Neuron (in vitro differentiated cells): ENCODE measurements at regions not wholly inside any gene's neighbourhood (a gene's known extent, or its start where the extent isn't known, plus 50 kb on each side); places are given as distances from the start of the nearest gene placed in this dataset.
"Not testable (repeated sequence)": the region's sequence is repeated elsewhere in the genome, so short reads cannot be mapped to it uniquely, and the experiment has no call there.

Experiments used
- H2AFZ ChIP-seq: one replicate; pipeline ENCODE4 v1.6.1; 2013; ENCODE audit warnings: low read depth, mild to moderate bottlenecking, inconsistent platforms, low read length, moderate library complexity
- H3K27me3 ChIP-seq: one replicate; pipeline ENCODE4 v1.6.1; 2013; ENCODE audit warnings: low read length; ENCODE audit not compliant: insufficient read depth
- H3K36me3 ChIP-seq: one replicate; pipeline ENCODE4 v1.6.1; 2013; ENCODE audit warnings: low read length; ENCODE audit not compliant: insufficient read depth
- H3K4me1 ChIP-seq: one replicate; pipeline ENCODE4 v1.6.1; 2013; ENCODE audit warnings: low read length; ENCODE audit not compliant: insufficient read depth
- H3K4me3 ChIP-seq: 2 replicates; pipeline ENCODE4 v1.5.1; 2013; ENCODE audit warnings: mild to moderate bottlenecking, low read length, moderate library complexity
- H3K9me3 ChIP-seq: one replicate; pipeline ENCODE4 v1.6.1; 2013; ENCODE audit warnings: low read length

DNA sequence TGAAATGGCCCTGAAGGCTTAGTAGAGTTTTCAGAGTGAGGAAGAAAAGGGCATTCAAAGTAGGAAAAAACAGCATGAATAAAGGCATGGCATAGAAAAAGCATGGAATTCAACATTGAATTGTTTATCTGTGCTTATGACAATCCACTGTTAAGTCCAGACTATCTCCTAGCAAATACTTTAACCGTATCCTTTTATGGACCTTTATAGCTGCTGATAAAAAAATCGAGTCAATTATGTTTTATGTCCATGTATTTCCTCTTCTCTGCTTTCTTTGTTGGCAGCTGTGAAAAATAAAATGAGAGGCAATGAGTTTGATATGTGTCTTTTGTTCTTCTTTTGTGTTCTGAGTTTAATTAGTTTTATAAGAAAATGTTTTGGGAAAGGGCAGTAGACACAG is 70.4 kb downstream of the TDRD15 start:
- Histone ChIP-seq H3K27me3 (no peaks in the 10 kb centered on the region), H2AFZ (peak overlapping the region; percentile 38), H3K4me1 (peaks cover 12% of the 10 kb centered on the region), H3K36me3 (no peaks in the 10 kb centered on the region), H3K9me3 (no peaks in the 10 kb centered on the region), H3K4me3 (no peak overlapping the region)

DNA sequence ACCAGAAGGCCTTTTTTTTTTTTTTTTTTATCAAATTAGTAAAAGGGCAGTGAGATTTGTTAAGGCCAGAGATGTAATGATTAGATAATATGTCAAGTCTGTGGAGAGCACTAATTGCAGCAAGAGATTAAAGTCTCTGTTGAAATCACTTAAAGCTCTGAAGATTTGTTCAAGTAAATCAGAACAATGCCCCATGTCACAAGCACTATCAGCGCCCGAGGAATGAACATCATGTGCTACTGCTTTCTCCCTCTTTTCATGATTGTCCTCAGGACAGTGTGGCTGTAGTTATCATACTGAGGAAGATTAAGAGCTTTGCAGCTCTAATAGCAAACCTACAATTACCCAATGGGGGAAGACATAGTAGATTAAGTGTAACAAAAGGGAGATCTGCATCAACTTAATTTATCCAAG is 71.1 kb downstream of the TDRD15 start:
- Histone ChIP-seq H3K27me3 (no peaks in the 10 kb centered on the region), H3K36me3 (no peaks in the 10 kb centered on the region), H3K4me1 (peaks cover 12% of the 10 kb centered on the region), H3K4me3 (no peak overlapping the region), H3K9me3 (no peaks in the 10 kb centered on the region), H2AFZ (peak overlapping the region; percentile 38)

DNA sequence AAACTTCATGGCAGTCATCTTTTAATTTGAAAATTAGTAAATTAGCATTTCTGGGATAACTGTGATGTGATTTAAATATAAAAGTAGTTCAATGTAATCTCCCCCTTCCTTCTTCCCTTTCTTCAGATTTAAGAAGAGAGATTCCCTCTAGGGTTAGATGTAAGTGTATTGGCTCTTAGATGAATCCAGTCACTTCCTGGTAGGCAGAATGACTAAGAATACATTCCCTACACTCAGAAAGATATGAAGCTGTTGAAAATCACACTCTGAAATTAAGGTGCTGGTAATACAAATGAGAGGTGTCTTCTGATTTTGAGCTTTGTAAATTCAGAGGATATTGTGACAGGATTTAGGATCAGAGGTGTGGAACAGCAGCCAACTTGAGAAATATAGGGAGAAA is 71.6 kb downstream of the TDRD15 start:
- no peak overlapping the region for H3K4me3 ChIP-seq
- H3K27me3 ChIP-seq: no peaks in the 10 kb centered on the region
- no peaks in the 10 kb centered on the region for H3K36me3 ChIP-seq
- peaks cover 12% of the 10 kb centered on the region for H3K4me1 ChIP-seq
- no peak overlapping the region for H2AFZ ChIP-seq
- H3K9me3 ChIP-seq: no peaks in the 10 kb centered on the region

DNA sequence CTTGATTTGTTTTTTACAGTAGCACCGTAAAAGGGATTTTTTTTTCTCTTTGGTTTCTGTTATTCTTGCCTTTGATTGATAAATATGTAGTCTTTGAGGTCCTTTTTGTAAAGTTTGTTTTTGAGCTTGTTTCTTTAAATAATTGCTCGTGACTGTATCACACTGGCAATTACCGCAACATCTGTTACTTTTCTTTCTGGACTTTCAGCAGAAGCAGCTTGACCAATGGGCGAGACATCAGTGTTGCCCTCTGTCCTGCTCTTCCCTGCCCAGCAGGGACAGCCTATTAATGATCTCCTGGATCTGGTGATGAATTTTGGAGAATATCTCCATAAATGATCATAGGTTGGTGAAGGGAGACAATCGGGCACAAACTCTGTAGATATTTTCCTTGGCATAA is 74.9 kb downstream of the TDRD15 start:
- no peaks in the 10 kb centered on the region for H3K9me3 ChIP-seq
- peaks cover 12% of the 10 kb centered on the region for H3K4me1 ChIP-seq
- H3K36me3 ChIP-seq: no peaks in the 10 kb centered on the region
- H2AFZ ChIP-seq: no peak overlapping the region
- H3K27me3 ChIP-seq: no peaks in the 10 kb centered on the region
- no peak overlapping the region for H3K4me3 ChIP-seq

DNA sequence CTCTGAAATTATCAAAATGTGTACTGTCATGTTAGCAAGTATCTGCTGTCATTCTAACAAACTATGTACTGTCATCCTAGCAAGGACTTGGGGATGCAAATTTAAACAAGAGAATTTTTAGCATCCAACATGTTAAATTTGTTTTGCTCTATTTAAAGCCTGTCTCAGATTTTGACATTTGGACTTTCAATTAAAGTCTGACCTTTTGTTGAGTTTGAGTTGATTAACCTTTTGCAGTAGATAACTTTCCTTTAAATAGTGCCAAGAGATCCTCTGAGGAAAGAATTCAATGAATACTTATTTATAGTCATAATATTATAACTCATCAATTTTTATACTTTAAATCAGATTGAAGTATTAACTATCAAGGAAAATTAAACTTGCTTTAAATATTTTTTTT is 80.2 kb downstream of the TDRD15 start:
- Histone ChIP-seq H3K4me3 (no peak overlapping the region), H3K36me3 (no peaks in the 10 kb centered on the region), H3K9me3 (no peaks in the 10 kb centered on the region), H2AFZ (no peak overlapping the region), H3K4me1 (no peaks in the 10 kb centered on the region), H3K27me3 (no peaks in the 10 kb centered on the region)

DNA sequence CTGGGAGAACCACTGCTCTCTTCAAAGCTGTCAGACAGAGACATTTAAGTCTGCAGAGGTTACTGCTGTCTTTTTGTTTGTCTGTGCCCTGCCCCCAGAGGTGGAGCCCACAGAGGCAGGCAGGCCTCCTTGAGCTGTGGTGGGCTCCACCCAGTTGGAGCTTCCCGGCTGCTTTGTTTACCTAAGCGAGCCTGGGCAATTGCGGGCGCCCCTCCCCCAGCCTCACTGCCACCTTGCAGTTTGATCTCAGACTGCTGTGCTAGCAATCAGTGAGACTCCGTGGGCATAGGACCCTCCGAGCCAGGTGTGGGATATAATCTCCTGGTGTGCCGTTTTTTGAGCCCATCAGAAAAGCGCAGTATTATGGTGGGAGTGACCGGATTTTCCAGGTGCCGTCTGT is 90.3 kb downstream of the TDRD15 start:
- H3K27me3 ChIP-seq, H3K4me1 ChIP-seq, H3K4me3 ChIP-seq, H2AFZ ChIP-seq, H3K36me3 ChIP-seq, H3K9me3 ChIP-seq: not testable (repeated sequence)

DNA sequence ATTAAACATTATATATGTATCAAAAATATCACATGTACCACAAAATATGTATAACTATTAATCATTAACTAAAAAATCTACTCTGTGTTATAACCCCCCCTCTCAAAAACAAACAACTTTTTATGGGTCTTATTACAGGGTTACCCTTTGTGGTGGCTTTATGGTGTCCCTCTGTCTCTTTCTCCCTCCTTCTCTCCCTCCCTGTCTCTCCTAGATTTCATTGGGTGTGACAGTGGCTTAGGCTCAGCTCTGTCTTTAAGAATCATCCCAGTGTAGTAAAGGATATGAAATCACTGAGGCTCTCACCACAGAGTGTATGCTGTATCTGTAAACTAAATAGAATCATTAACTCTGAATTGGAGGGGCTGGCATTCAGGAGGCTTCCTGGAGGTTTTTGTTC is 93.7 kb downstream of the TDRD15 start:
- Histone ChIP-seq H3K36me3 (no peaks in the 10 kb centered on the region), H3K4me1 (no peaks in the 10 kb centered on the region), H3K4me3 (no peak overlapping the region), H2AFZ (no peak overlapping the region), H3K27me3 (no peaks in the 10 kb centered on the region), H3K9me3 (no peaks in the 10 kb centered on the region)

DNA sequence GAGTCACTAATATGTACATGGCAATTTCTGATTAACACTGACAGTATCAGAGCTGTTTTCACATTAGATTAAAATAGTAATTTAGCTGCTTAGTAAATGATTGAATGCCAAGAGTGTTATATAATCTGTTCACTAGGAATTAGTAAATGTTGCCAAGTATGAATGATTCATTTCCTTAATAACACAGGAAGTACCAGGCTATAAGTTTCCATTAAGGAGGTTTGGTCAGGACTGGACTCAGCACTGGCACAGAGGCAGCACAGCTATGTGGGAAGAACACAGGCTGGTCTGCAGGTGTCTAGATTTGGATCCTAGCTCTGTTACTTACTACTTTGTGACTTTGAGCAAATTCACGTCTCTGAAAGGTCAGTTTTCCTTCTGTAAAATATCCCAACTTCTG is 97.2 kb downstream of the TDRD15 start:
- no peaks in the 10 kb centered on the region for H3K27me3 ChIP-seq
- no peak overlapping the region for H2AFZ ChIP-seq
- H3K4me3 ChIP-seq: no peak overlapping the region
- H3K36me3 ChIP-seq: no peaks in the 10 kb centered on the region
- H3K9me3 ChIP-seq: no peaks in the 10 kb centered on the region
- H3K4me1 ChIP-seq: no peaks in the 10 kb centered on the region

DNA sequence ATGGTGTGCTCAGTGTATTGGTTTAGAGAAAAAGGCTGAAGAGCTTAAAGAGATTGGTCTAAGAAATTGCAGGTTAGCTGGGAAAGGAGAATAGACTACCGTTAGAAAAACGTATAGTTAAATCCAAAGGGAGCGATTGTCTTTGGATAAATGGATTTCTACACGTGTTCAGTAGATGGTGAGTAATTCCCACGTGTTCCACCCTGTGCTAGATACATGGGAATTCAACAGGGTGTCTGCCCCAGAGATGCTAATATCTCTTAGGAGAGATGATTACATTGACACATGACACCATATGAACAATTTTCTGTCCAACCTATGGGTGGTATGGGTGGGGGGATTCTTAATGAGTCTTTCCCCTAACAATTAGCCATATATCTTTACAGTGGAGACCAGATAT is 99.8 kb downstream of the TDRD15 start:
- Histone ChIP-seq H3K4me1 (no peaks in the 10 kb centered on the region), H2AFZ (no peak overlapping the region), H3K4me3 (no peak overlapping the region), H3K9me3 (no peaks in the 10 kb centered on the region), H3K27me3 (no peaks in the 10 kb centered on the region), H3K36me3 (no peaks in the 10 kb centered on the region)

DNA sequence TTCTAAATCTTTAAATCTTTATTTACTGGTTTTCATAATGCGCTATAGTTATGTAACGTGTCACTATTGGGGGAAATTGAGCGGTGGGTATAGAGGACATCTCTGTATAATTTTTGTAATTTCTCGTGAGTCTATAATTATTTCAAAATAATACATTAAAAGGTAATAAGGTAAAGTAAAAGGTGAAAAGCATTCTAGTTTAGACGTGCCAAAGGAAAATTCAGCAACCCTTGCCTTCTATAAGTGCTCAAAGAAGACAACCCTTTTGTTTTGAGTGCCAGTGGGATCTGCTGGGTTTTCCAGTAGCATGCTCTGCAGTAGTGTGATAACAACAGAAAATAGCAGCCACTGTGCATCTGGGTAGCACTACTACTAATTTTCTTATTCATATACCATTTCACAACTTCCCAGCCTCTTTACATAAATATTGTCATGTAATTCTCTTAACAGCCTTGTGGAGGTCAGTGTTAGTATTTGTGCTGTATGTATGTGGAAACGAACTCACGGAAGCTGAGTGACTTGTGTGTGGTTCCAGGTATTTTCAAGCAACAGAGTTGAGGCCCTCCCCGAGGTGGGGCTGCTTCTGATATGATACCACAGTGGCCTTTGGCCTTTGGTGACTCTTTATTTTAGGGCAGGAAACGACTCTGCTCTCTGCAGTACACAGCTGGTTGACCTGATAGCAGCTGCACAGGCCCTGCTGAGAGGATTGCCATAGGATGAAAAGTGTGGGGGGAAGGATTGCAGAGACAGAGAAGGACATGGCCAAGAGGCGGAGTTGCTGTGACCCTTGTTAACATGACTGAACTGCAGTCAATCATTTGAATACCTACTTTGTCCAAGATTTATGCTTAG is 104.5 kb downstream of the TDRD15 start:
- no peak overlapping the region for H2AFZ ChIP-seq
- no peaks in the 10 kb centered on the region for H3K9me3 ChIP-seq
- no peaks in the 10 kb centered on the region for H3K4me1 ChIP-seq
- H3K4me3 ChIP-seq: no peak overlapping the region
- H3K27me3 ChIP-seq: no peaks in the 10 kb centered on the region
- no peaks in the 10 kb centered on the region for H3K36me3 ChIP-seq

DNA sequence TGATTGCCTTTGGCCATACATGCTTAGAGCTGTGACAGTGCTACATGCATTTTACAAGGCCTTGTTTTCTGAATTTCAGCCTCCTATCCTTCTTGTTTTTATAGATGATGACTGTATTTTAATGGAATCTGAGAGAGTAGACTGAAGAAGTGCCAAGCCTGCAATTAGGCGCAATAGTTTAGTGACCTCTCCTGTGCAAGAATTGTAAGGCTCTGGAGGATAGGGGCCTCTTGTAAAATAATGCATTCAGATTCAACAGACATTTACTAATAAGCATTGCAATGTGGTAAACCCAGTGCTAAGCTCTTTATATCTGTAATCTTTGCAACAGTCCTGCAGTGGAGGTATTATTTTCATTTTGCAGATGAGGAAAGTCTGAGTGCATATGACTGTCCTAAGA is 105.5 kb downstream of the TDRD15 start:
- H2AFZ ChIP-seq: no peak overlapping the region
- no peaks in the 10 kb centered on the region for H3K36me3 ChIP-seq
- no peaks in the 10 kb centered on the region for H3K9me3 ChIP-seq
- H3K4me3 ChIP-seq: no peak overlapping the region
- H3K27me3 ChIP-seq: no peaks in the 10 kb centered on the region
- H3K4me1 ChIP-seq: no peaks in the 10 kb centered on the region

DNA sequence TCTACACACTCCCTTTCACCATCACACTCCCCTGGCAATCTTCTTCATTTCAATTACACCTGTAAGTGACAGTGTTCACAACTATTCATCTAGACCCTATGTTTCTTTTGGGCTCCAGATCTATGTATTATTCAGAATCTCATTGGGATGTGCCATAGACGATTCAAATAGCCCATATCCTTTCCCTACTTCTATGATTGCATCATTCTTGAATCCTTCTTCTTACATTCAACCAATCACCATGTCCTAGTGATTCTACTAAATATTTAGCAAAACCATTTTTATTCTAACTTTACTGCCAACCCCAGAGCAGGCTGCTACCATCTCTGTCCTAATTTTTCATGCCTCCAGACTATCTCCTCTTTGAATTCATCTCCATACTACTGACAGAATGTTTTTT is 106.4 kb downstream of the TDRD15 start:
- Histone ChIP-seq H3K27me3 (no peaks in the 10 kb centered on the region), H3K9me3 (no peaks in the 10 kb centered on the region), H3K4me3 (no peak overlapping the region), H2AFZ (no peak overlapping the region), H3K36me3 (no peaks in the 10 kb centered on the region), H3K4me1 (no peaks in the 10 kb centered on the region)

DNA sequence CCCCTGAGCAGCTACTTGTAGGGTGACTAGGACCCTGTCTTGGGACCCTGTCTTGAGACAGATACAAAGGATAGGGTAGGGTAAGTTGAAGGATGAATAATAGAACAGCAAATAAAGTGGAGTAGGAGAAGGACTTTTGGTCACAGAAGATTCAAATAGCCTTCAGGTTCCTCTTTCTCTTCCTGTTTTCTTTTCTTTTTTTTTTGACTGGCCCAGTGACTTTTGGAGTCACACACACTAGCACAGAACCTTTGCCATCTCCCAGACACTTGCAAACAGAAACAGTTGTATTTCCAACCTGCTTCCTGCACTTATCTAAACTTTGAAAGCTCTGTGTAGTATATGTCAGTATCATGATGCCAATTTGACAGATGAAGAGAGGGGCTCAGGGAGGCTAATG is 108.2 kb downstream of the TDRD15 start:
- Histone ChIP-seq H3K4me3 (no peak overlapping the region), H3K36me3 (no peaks in the 10 kb centered on the region), H3K27me3 (no peaks in the 10 kb centered on the region), H3K9me3 (no peaks in the 10 kb centered on the region), H3K4me1 (no peaks in the 10 kb centered on the region), H2AFZ (no peak overlapping the region)

DNA sequence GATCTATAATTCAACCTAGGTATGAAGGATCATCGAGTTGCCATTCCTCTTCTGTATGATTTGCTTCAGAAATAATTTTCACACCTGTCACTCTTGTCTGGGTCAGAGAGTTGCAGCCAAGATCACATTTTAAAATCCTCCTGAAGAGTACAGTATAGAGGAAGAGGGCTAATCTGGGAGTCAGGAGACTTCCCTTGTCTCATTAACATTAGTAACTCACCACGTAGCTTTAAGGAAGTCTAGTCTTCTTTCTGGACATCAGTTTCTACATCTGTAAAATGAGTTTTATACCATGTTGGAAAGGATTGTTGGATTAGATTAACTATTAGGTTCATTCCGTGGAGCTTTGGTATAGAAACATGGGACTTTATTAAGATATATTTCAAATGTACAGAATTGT is 109.4 kb downstream of the TDRD15 start:
- Histone ChIP-seq H3K36me3 (no peaks in the 10 kb centered on the region), H3K9me3 (no peaks in the 10 kb centered on the region), H3K4me1 (no peaks in the 10 kb centered on the region), H3K27me3 (no peaks in the 10 kb centered on the region), H3K4me3 (no peak overlapping the region), H2AFZ (no peak overlapping the region)
